Activated naive CD8-positive, alpha-beta T cell treated with anti-CD3 and anti-CD28 coated beads, Interleukin-2, amount 50 U/mL, for 24 hours (primary cell): ENCODE measurements at regions not wholly inside any gene's neighbourhood (a gene's known extent, or its start where the extent isn't known, plus 50 kb on each side); places are given as distances from the start of the nearest gene placed in this dataset.

Source experiments
- ATAC-seq: fragments of 150-1000 bp; cut with Tn5 transposase; one replicate; pipeline ENCODE4 v1.10.0; 2021
- DNase-seq: peaks from one replicate; pipeline ENCODE4 v3.0.0; 2021
- H3K27ac Mint-ChIP-seq: one replicate; pipeline ENCODE4 v1.8.0; 2021; ENCODE audit warnings: mild to moderate bottlenecking, mixed read lengths
- H3K27me3 Mint-ChIP-seq: one replicate; pipeline ENCODE4 v1.8.0; 2021; ENCODE audit warnings: mixed read lengths
- H3K36me3 Mint-ChIP-seq: one replicate; pipeline ENCODE4 v1.8.0; 2021; ENCODE audit warnings: low read depth, mixed read lengths
- H3K4me1 Mint-ChIP-seq: one replicate; pipeline ENCODE4 v1.8.0; 2021; ENCODE audit warnings: mixed read lengths
- H3K4me3 Mint-ChIP-seq: one replicate; pipeline ENCODE4 v1.8.0; 2021; ENCODE audit warnings: mild to moderate bottlenecking, moderate library complexity, mixed read lengths
- H3K9me3 Mint-ChIP-seq: one replicate; pipeline ENCODE4 v1.8.0; 2021; ENCODE audit warnings: mixed read lengths

- H3K9me3 Mint-ChIP-seq = no peaks in the 10 kb centered on the region
- H3K4me1 Mint-ChIP-seq = no peaks in the 10 kb centered on the region
- ATAC-seq (no peak), DNase-seq (no peak)
- H3K27ac Mint-ChIP-seq = no peak overlapping the region
- H3K4me3 Mint-ChIP-seq = no peak overlapping the region
- H3K36me3 Mint-ChIP-seq = no peaks in the 10 kb centered on the region
- H3K27me3 Mint-ChIP-seq = no peaks in the 10 kb centered on the region
Measured at GRCh38 chr2:236703373-236703709, 133.7 kb downstream of the ACKR3 start.

GRCh38 chr2:236703906-236704305, 134.3 kb downstream of the ACKR3 start:
- H3K4me1 Mint-ChIP-seq = no peaks in the 10 kb centered on the region
- no peaks in the 10 kb centered on the region for H3K9me3 Mint-ChIP-seq
- no peaks in the 10 kb centered on the region for H3K27me3 Mint-ChIP-seq
- ATAC-seq (no peak), DNase-seq (no peak)
- H3K4me3 Mint-ChIP-seq = no peak overlapping the region
- no peak overlapping the region for H3K27ac Mint-ChIP-seq
- H3K36me3 Mint-ChIP-seq = no peaks in the 10 kb centered on the region

GRCh38 chr2:236704887-236705286, 135.3 kb downstream of the ACKR3 start:
- DNase-seq (no peak), ATAC-seq (no peak)
- no peaks in the 10 kb centered on the region for H3K36me3 Mint-ChIP-seq
- no peak overlapping the region for H3K27ac Mint-ChIP-seq
- no peak overlapping the region for H3K4me3 Mint-ChIP-seq
- H3K4me1 Mint-ChIP-seq = no peaks in the 10 kb centered on the region
- H3K27me3 Mint-ChIP-seq = no peaks in the 10 kb centered on the region
- no peaks in the 10 kb centered on the region for H3K9me3 Mint-ChIP-seq

GRCh38 chr2:236705295-236706105, 135.9 kb downstream of the ACKR3 start:
- Mint-ChIP-seq H3K9me3 (no peaks in the 10 kb centered on the region), H3K27me3 (no peaks in the 10 kb centered on the region), H3K36me3 (no peaks in the 10 kb centered on the region), H3K4me1 (no peaks in the 10 kb centered on the region), H3K27ac (no peak overlapping the region), H3K4me3 (no peak overlapping the region)
- ATAC-seq = peak; percentile 17
- no peak for DNase-seq

GRCh38 chr2:236706288-236706687, 136.7 kb downstream of the ACKR3 start:
- DNase-seq = no peak
- H3K4me1 Mint-ChIP-seq = no peaks in the 10 kb centered on the region
- H3K36me3 Mint-ChIP-seq = no peaks in the 10 kb centered on the region
- H3K9me3 Mint-ChIP-seq = no peaks in the 10 kb centered on the region
- H3K27me3 Mint-ChIP-seq = no peaks in the 10 kb centered on the region
- H3K4me3 Mint-ChIP-seq = no peak overlapping the region
- no peak overlapping the region for H3K27ac Mint-ChIP-seq
- no peak for ATAC-seq

GRCh38 chr2:236706803-236707202, 137.2 kb downstream of the ACKR3 start:
- H3K27me3 Mint-ChIP-seq = no peaks in the 10 kb centered on the region
- H3K4me3 Mint-ChIP-seq = no peak overlapping the region
- no peak for ATAC-seq
- H3K4me1 Mint-ChIP-seq = no peaks in the 10 kb centered on the region
- no peaks in the 10 kb centered on the region for H3K9me3 Mint-ChIP-seq
- no peaks in the 10 kb centered on the region for H3K36me3 Mint-ChIP-seq
- H3K27ac Mint-ChIP-seq = no peak overlapping the region
- no peak for DNase-seq

- Mint-ChIP-seq H3K27ac (no peak overlapping the region), H3K27me3 (peaks cover 17% of the 10 kb centered on the region), H3K4me1 (no peaks in the 10 kb centered on the region), H3K9me3 (no peaks in the 10 kb centered on the region), H3K4me3 (no peak overlapping the region), H3K36me3 (no peaks in the 10 kb centered on the region)
- DNase-seq (no peak), ATAC-seq (no peak)
Measured at GRCh38 chr2:236711440-236711839, 141.8 kb downstream of the ACKR3 start.

- no peaks in the 10 kb centered on the region for H3K9me3 Mint-ChIP-seq
- H3K27me3 Mint-ChIP-seq = peaks cover 21% of the 10 kb centered on the region
- no peak overlapping the region for H3K27ac Mint-ChIP-seq
- H3K4me1 Mint-ChIP-seq = no peaks in the 10 kb centered on the region
- no peak overlapping the region for H3K4me3 Mint-ChIP-seq
- ATAC-seq = no peak
- no peak for DNase-seq
- no peaks in the 10 kb centered on the region for H3K36me3 Mint-ChIP-seq
Measured at GRCh38 chr2:236712304-236712703, 142.7 kb downstream of the ACKR3 start.

- Mint-ChIP-seq H3K36me3 (no peaks in the 10 kb centered on the region), H3K9me3 (no peaks in the 10 kb centered on the region), H3K4me1 (no peaks in the 10 kb centered on the region), H3K27ac (no peak overlapping the region), H3K27me3 (peaks cover 21% of the 10 kb centered on the region), H3K4me3 (no peak overlapping the region)
- ATAC-seq (no peak), DNase-seq (no peak)
Measured at GRCh38 chr2:236712961-236713673, 143.5 kb downstream of the ACKR3 start.

- no peak overlapping the region for H3K27ac Mint-ChIP-seq
- peaks cover 21% of the 10 kb centered on the region for H3K27me3 Mint-ChIP-seq
- no peaks in the 10 kb centered on the region for H3K36me3 Mint-ChIP-seq
- H3K4me1 Mint-ChIP-seq = no peaks in the 10 kb centered on the region
- H3K9me3 Mint-ChIP-seq = no peaks in the 10 kb centered on the region
- no peak overlapping the region for H3K4me3 Mint-ChIP-seq
- no peak for DNase-seq
- ATAC-seq = no peak
Measured at GRCh38 chr2:236714080-236714479, 144.5 kb downstream of the ACKR3 start.

GRCh38 chr2:236715077-236715476, 145.5 kb downstream of the ACKR3 start:
- DNase-seq (no peak), ATAC-seq (no peak)
- Mint-ChIP-seq H3K9me3 (no peaks in the 10 kb centered on the region), H3K4me3 (no peak overlapping the region), H3K36me3 (no peaks in the 10 kb centered on the region), H3K4me1 (no peaks in the 10 kb centered on the region), H3K27ac (no peak overlapping the region), H3K27me3 (peaks cover 24% of the 10 kb centered on the region)

- ATAC-seq (no peak), DNase-seq (no peak)
- Mint-ChIP-seq H3K36me3 (no peaks in the 10 kb centered on the region), H3K4me3 (no peak overlapping the region), H3K9me3 (no peaks in the 10 kb centered on the region), H3K27ac (no peak overlapping the region), H3K4me1 (no peaks in the 10 kb centered on the region), H3K27me3 (peaks cover 24% of the 10 kb centered on the region)
Measured at GRCh38 chr2:236715491-236715961, 145.9 kb downstream of the ACKR3 start.

GRCh38 chr2:236717120-236717519, 147.5 kb downstream of the ACKR3 start:
- ATAC-seq = no peak
- H3K27me3 Mint-ChIP-seq = peaks cover 24% of the 10 kb centered on the region
- no peaks in the 10 kb centered on the region for H3K9me3 Mint-ChIP-seq
- H3K4me3 Mint-ChIP-seq = no peak overlapping the region
- H3K27ac Mint-ChIP-seq = no peak overlapping the region
- H3K4me1 Mint-ChIP-seq = no peaks in the 10 kb centered on the region
- no peaks in the 10 kb centered on the region for H3K36me3 Mint-ChIP-seq
- no peak for DNase-seq

- ATAC-seq = no peak
- no peaks in the 10 kb centered on the region for H3K36me3 Mint-ChIP-seq
- no peak for DNase-seq
- no peaks in the 10 kb centered on the region for H3K9me3 Mint-ChIP-seq
- peaks cover 24% of the 10 kb centered on the region for H3K27me3 Mint-ChIP-seq
- H3K4me3 Mint-ChIP-seq = no peak overlapping the region
- no peak overlapping the region for H3K27ac Mint-ChIP-seq
- no peaks in the 10 kb centered on the region for H3K4me1 Mint-ChIP-seq
Measured at GRCh38 chr2:236717729-236718128, 148.1 kb downstream of the ACKR3 start.

- H3K36me3 Mint-ChIP-seq = no peaks in the 10 kb centered on the region
- H3K4me3 Mint-ChIP-seq = no peak overlapping the region
- no peaks in the 10 kb centered on the region for H3K4me1 Mint-ChIP-seq
- DNase-seq (no peak), ATAC-seq (no peak)
- peaks cover 24% of the 10 kb centered on the region for H3K27me3 Mint-ChIP-seq
- no peaks in the 10 kb centered on the region for H3K9me3 Mint-ChIP-seq
- H3K27ac Mint-ChIP-seq = no peak overlapping the region
Measured at GRCh38 chr2:236718207-236718992, 148.8 kb downstream of the ACKR3 start.
